Caco-2 (cell line): ENCODE measurements at regions not wholly inside any gene's neighbourhood (a gene's known extent, or its start where the extent isn't known, plus 50 kb on each side); places are given as distances from the start of the nearest gene placed in this dataset.

Experiments
- BruUV-seq: library from RNA; stranded (reverse); fragments of 400-500 nt; replicated peaks from 2 replicates; lab custom pipeline; 2021; lab: Mats Ljungman, UMichigan
- CTCF ChIA-PET: fragments of 300-600 bp; sonication (Branson Sonifier 250); formaldehyde crosslinking; loops from one replicate; lab custom pipeline; 2022; ENCODE audit warnings: antibody characterized with exemption; lab: Charles Lee
- POLR2A ChIA-PET: fragments of 300-600 bp; sonication (Branson Sonifier 250); formaldehyde crosslinking; loops from one replicate; lab custom pipeline; 2022; ENCODE audit warnings: antibody characterized with exemption; lab: Charles Lee
- DNase-seq, 2 experiments: peaks; one replicate each; pipeline versions ENCODE4 v3.0.0 to v3.0.0-alpha.2; 2020 to 2022
- H3K27me3 ChIP-seq: replicated peaks from 2 replicates; pipeline ENCODE4 v1.6.0; 2011; ENCODE audit warnings: low read length; ENCODE audit not compliant: control insufficient read depth, insufficient read depth
- H3K36me3 ChIP-seq: 2 replicates; pipeline ENCODE4 v1.5.1; 2011; ENCODE audit warnings: low read length; ENCODE audit not compliant: control insufficient read depth, insufficient read depth
- H3K4me1 ChIP-seq: fragments of 250-450 bp; sonication (Bioruptor Pico); 2 replicates; pipeline ENCODE4 v1.5.1; 2020; ENCODE audit warnings: mild to moderate bottlenecking
- H3K4me3 ChIP-seq: 2 replicates; pipeline ENCODE4 v1.5.1; 2011; ENCODE audit warnings: low read depth, mild to moderate bottlenecking, control low read depth, low read length
- H3K9me3 ChIP-seq: fragments of 250-450 bp; sonication (Bioruptor Pico); 2 replicates; pipeline ENCODE4 v1.5.1; 2020; ENCODE audit warnings: mild to moderate bottlenecking, moderate library complexity
- H3K27ac Mint-ChIP-seq: one replicate; pipeline ENCODE4 v1.8.0; 2022; ENCODE audit warnings: mixed read lengths; ENCODE audit not compliant: unreplicated experiment
- H3K27me3 Mint-ChIP-seq: one replicate; pipeline ENCODE4 v1.8.0; 2022; ENCODE audit warnings: mixed read lengths; ENCODE audit not compliant: insufficient read depth, unreplicated experiment
- H3K36me3 Mint-ChIP-seq: one replicate; pipeline ENCODE4 v1.8.0; 2022; ENCODE audit warnings: mild to moderate bottlenecking, mixed read lengths; ENCODE audit not compliant: insufficient read depth, unreplicated experiment
- H3K4me1 Mint-ChIP-seq: one replicate; pipeline ENCODE4 v1.8.0; 2022; ENCODE audit warnings: low read depth, mixed read lengths; ENCODE audit not compliant: unreplicated experiment
- H3K4me3 Mint-ChIP-seq: one replicate; pipeline ENCODE4 v1.8.0; 2022; ENCODE audit warnings: mild to moderate bottlenecking, moderate library complexity, mixed read lengths; ENCODE audit not compliant: unreplicated experiment
- H3K9me3 Mint-ChIP-seq: one replicate; pipeline ENCODE4 v1.8.0; 2022; ENCODE audit warnings: mixed read lengths; ENCODE audit not compliant: unreplicated experiment
- CTCF ChIP-seq, 2 experiments: fragments of 200-600 bp in 1 of 2; IDR thresholded peaks; 1 replicate in 1 of 2; 2 replicates in 1 of 2; pipeline versions ENCODE4 v1.5.1 to v1.8.0; 2011 to 2022; ENCODE audit warnings: antibody characterized with exemption in 1 of 2, control low read depth in 1 of 2, inconsistent platforms in 1 of 2, low read depth in 1 of 2, low read length in 1 of 2, mild to moderate bottlenecking in 1 of 2, moderate library complexity in 1 of 2; ENCODE audit not compliant: insufficient read depth in 1 of 2, severe bottlenecking in 1 of 2, unreplicated experiment in 1 of 2
- intact Hi-C: fragments of 100-400 bp; cut with micrococcal nuclease; formaldehyde crosslinking; loops from one replicate; pipeline ENCODE4 v1.10.0; 2022; ENCODE audit not compliant: unreplicated experiment

GRCh38 chr5:10124287-10124686, 125.4 kb downstream of the ATPSCKMT start:
- no peak overlapping the region for H3K27ac Mint-ChIP-seq
- no peak overlapping the region for H3K4me3 ChIP-seq
- H3K4me1 ChIP-seq = no peaks in the 10 kb centered on the region
- H3K36me3 Mint-ChIP-seq = peaks cover 9% of the 10 kb centered on the region
- H3K36me3 ChIP-seq = no peaks in the 10 kb centered on the region
- intact Hi-C loops = no loop called here
- no peak for TF ChIP-seq CTCF (IDR thresholded peaks at IDR 0.05; ENCODE audit: insufficient read depth in 1 of 2, low read depth in 1 of 2, low read length in 1 of 2, severe bottlenecking in 1 of 2, unreplicated experiment in 1 of 2)
- peaks cover 4% of the 10 kb centered on the region for H3K9me3 Mint-ChIP-seq
- no peaks in the 10 kb centered on the region for H3K27me3 ChIP-seq
- no peaks in the 10 kb centered on the region for H3K4me1 Mint-ChIP-seq
- no peak overlapping the region for H3K4me3 Mint-ChIP-seq
- no peaks in the 10 kb centered on the region for H3K9me3 ChIP-seq
- ChIA-PET CTCF (interaction anchor here (0.6 kb wide), 1 partner anchor 10 kb away, joined by 3 read pairs; no protein-coding TSS in a partner anchor), POLR2A (no interaction called here)
- BruUV-seq = no TSS peak
- no peaks in the 10 kb centered on the region for H3K27me3 Mint-ChIP-seq
- no peak for DNase-seq

GRCh38 chr5:10123254-10123989, 126.3 kb downstream of the ATPSCKMT start:
- intact Hi-C loops = no loop called here
- H3K36me3 Mint-ChIP-seq = peaks cover 9% of the 10 kb centered on the region
- TF ChIP-seq CTCF (IDR thresholded peaks at IDR 0.05; ENCODE audit: insufficient read depth in 1 of 2, low read depth in 1 of 2, low read length in 1 of 2, severe bottlenecking in 1 of 2, unreplicated experiment in 1 of 2) = no peak
- Histone ChIP-seq H3K27me3 (no peaks in the 10 kb centered on the region), H3K9me3 (no peaks in the 10 kb centered on the region), H3K4me1 (no peaks in the 10 kb centered on the region), H3K36me3 (no peaks in the 10 kb centered on the region), H3K4me3 (no peak overlapping the region)
- no peak overlapping the region for H3K4me3 Mint-ChIP-seq
- H3K9me3 Mint-ChIP-seq = peaks cover 10% of the 10 kb centered on the region
- no peak overlapping the region for H3K27ac Mint-ChIP-seq
- ChIA-PET CTCF (no interaction called here), POLR2A (no interaction called here)
- no TSS peak for BruUV-seq
- no peaks in the 10 kb centered on the region for H3K27me3 Mint-ChIP-seq
- no peak for DNase-seq
- no peaks in the 10 kb centered on the region for H3K4me1 Mint-ChIP-seq

DNA sequence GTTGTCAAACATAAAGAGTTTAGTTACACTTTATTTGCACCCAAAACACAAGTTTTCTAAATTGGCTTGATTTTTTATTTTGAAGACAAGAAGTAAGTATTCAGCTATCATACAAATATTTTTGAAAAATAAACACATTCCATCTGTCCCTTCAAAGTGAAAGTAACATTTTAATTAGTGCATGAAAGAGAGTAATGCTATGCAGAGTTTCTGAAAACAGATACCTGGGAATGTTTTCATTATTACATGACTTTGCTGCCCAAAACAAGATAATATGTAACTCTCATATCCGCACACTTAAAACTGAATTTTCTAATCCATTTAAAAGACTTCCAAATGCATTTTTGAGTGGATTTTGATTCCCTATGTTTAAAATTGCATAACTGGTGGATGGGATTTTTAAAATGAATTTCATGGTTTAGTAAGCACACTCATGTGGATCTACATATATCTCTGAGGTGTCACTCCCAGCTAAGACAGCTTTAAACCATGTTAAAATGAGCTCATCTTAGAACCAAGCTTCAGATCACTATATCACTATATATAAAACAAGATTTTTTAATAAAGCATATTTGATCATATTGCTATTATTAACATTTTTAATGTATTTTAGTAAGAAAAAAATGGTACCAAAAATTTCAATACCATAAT, 127.5 kb downstream of the ATPSCKMT start:
- Histone ChIP-seq H3K36me3 (no peaks in the 10 kb centered on the region), H3K4me1 (no peaks in the 10 kb centered on the region), H3K9me3 (no peaks in the 10 kb centered on the region), H3K4me3 (no peak overlapping the region), H3K27me3 (no peaks in the 10 kb centered on the region)
- no peaks in the 10 kb centered on the region for H3K4me1 Mint-ChIP-seq
- H3K27ac Mint-ChIP-seq = no peak overlapping the region
- ChIA-PET CTCF (no interaction called here), POLR2A (no interaction called here)
- no peak for TF ChIP-seq CTCF (IDR thresholded peaks at IDR 0.05; ENCODE audit: insufficient read depth in 1 of 2, low read depth in 1 of 2, low read length in 1 of 2, severe bottlenecking in 1 of 2, unreplicated experiment in 1 of 2)
- no peaks in the 10 kb centered on the region for H3K27me3 Mint-ChIP-seq
- no TSS peak for BruUV-seq
- no peak overlapping the region for H3K4me3 Mint-ChIP-seq
- intact Hi-C loops = no loop called here
- H3K9me3 Mint-ChIP-seq = peaks cover 10% of the 10 kb centered on the region
- peaks cover 6% of the 10 kb centered on the region for H3K36me3 Mint-ChIP-seq
- DNase-seq = no peak
